MM.1S (cell line): ENCODE measurements at regions not wholly inside any gene's neighbourhood (a gene's known extent, or its start where the extent isn't known, plus 50 kb on each side); places are given as distances from the start of the nearest gene placed in this dataset.

Experiments
- DNase-seq: peaks from one replicate; pipeline ENCODE4 v3.0.0-alpha.2; 2015
- H2AFZ ChIP-seq: fragments of 300-600 bp; sonication (generic); 2 replicates; pipeline ENCODE4 v1.6.0; 2016; ENCODE audit warnings: antibody characterized with exemption, low read length
- H3F3A ChIP-seq: fragments of 300-600 bp; sonication (generic); 2 replicates; pipeline ENCODE4 v1.6.1; 2016; ENCODE audit warnings: mild to moderate bottlenecking, antibody characterized with exemption, low read length, moderate library complexity, mixed read lengths; ENCODE audit not compliant: insufficient read depth
- H3K27ac ChIP-seq: fragments of 300-600 bp; sonication (generic); 2 replicates; pipeline ENCODE4 v1.5.1; 2016; ENCODE audit warnings: mild to moderate bottlenecking, low read length
- H3K27me3 ChIP-seq: fragments of 300-600 bp; sonication (generic); replicated peaks from 2 replicates; pipeline ENCODE4 v1.6.0; 2016; ENCODE audit warnings: low read length; ENCODE audit not compliant: insufficient read depth
- H3K36me3 ChIP-seq: fragments of 300-600 bp; sonication (generic); replicated peaks from 2 replicates; pipeline ENCODE4 v1.6.1; 2016; ENCODE audit warnings: mild to moderate bottlenecking, low read length, mixed read lengths; ENCODE audit not compliant: insufficient read depth
- H3K4me1 ChIP-seq: fragments of 300-600 bp; sonication (generic); 2 replicates; pipeline ENCODE4 v1.6.1; 2016; ENCODE audit warnings: low read length, mixed read lengths
- H3K4me2 ChIP-seq: fragments of 300-600 bp; sonication (generic); 2 replicates; pipeline ENCODE4 v1.6.0; 2016; ENCODE audit warnings: low read depth, low read length
- H3K4me3 ChIP-seq: fragments of 300-600 bp; sonication (generic); 2 replicates; pipeline ENCODE4 v1.5.1; 2016; ENCODE audit warnings: low read length, mixed read lengths
- H3K79me2 ChIP-seq: fragments of 300-600 bp; sonication (generic); 2 replicates; pipeline ENCODE4 v1.6.1; 2016; ENCODE audit warnings: mixed run types, low read length, mixed read lengths
- H3K9ac ChIP-seq: fragments of 300-600 bp; sonication (generic); 2 replicates; pipeline ENCODE4 v1.6.1; 2016; ENCODE audit warnings: low read length, mixed read lengths
- H3K9me2 ChIP-seq: fragments of 300-600 bp; sonication (generic); replicated peaks from 2 replicates; pipeline ENCODE4 v1.6.1; 2016; ENCODE audit warnings: mild to moderate bottlenecking, low read length, mixed read lengths; ENCODE audit not compliant: insufficient read depth
- H3K9me3 ChIP-seq: fragments of 300-600 bp; sonication (generic); replicated peaks from 2 replicates; pipeline ENCODE4 v1.6.1; 2016; ENCODE audit warnings: mild to moderate bottlenecking, low read length, mixed read lengths; ENCODE audit not compliant: insufficient read depth
- H4K20me1 ChIP-seq: fragments of 300-600 bp; sonication (generic); 2 replicates; pipeline ENCODE4 v1.6.1; 2016; ENCODE audit warnings: mild to moderate bottlenecking, low read length, moderate library complexity, mixed read lengths; ENCODE audit not compliant: insufficient read depth
- CTCF ChIP-seq: fragments of 300-600 bp; sonication (generic); IDR thresholded peaks from 2 replicates; pipeline ENCODE4 v1.5.1; 2016; ENCODE audit warnings: antibody characterized with exemption, low read length, mixed read lengths
- EZH2 ChIP-seq: fragments of 300-600 bp; sonication (generic); optimal IDR thresholded peaks from 2 replicates; pipeline ENCODE3; 2017; ENCODE audit warnings: low read depth, mild to moderate bottlenecking, antibody characterized with exemption, low read length, mixed read lengths
- EZH2phosphoT487 ChIP-seq: fragments of 300-600 bp; sonication (generic); IDR thresholded peaks from 2 replicates; pipeline ENCODE4 v1.6.1; 2018; ENCODE audit warnings: antibody characterized with exemption, low read length

GRCh38 chr6:103983011-103983410 is 876.7 kb downstream of the HACE1 start:
- no peaks in the 10 kb centered on the region for H3K9me2 ChIP-seq
- H3F3A ChIP-seq, result no peaks in the 10 kb centered on the region
- TF ChIP-seq EZH2phosphoT487 (no peak), EZH2 (no peak), CTCF (no peak)
- H3K4me3 ChIP-seq, result no peak overlapping the region
- H3K27ac ChIP-seq, result no peak overlapping the region
- H4K20me1 ChIP-seq, result no peaks in the 10 kb centered on the region
- no peaks in the 10 kb centered on the region for H3K9me3 ChIP-seq
- H3K27me3 ChIP-seq, result no peaks in the 10 kb centered on the region
- no peaks in the 10 kb centered on the region for H3K79me2 ChIP-seq
- no peak overlapping the region for H2AFZ ChIP-seq
- H3K9ac ChIP-seq, result no peak overlapping the region
- no peaks in the 10 kb centered on the region for H3K4me1 ChIP-seq
- no peak for DNase-seq
- no peaks in the 10 kb centered on the region for H3K36me3 ChIP-seq
- no peak overlapping the region for H3K4me2 ChIP-seq

- Histone ChIP-seq H2AFZ (no peak overlapping the region), H3K27ac (no peak overlapping the region), H3K4me3 (no peak overlapping the region), H3K4me1 (no peaks in the 10 kb centered on the region), H3K9me3 (no peaks in the 10 kb centered on the region), H3F3A (no peaks in the 10 kb centered on the region), H3K9me2 (no peaks in the 10 kb centered on the region), H3K4me2 (no peak overlapping the region), H3K79me2 (no peaks in the 10 kb centered on the region), H3K9ac (no peak overlapping the region), H3K36me3 (no peaks in the 10 kb centered on the region), H4K20me1 (no peaks in the 10 kb centered on the region), H3K27me3 (no peaks in the 10 kb centered on the region)
- no peak for DNase-seq
- TF ChIP-seq EZH2phosphoT487, result no peak
- TF ChIP-seq EZH2, result no peak
- TF ChIP-seq CTCF, result no peak
Observed at GRCh38 chr6:103982574-103982973, 877.1 kb downstream of the HACE1 start.

GRCh38 chr6:103979308-103979707 is 880.4 kb downstream of the HACE1 start:
- H3K4me1 ChIP-seq, result no peaks in the 10 kb centered on the region
- H3K27me3 ChIP-seq, result no peaks in the 10 kb centered on the region
- no peaks in the 10 kb centered on the region for H4K20me1 ChIP-seq
- H3K9ac ChIP-seq, result no peak overlapping the region
- no peak overlapping the region for H3K27ac ChIP-seq
- H3K9me3 ChIP-seq, result no peaks in the 10 kb centered on the region
- no peak for DNase-seq
- H3K36me3 ChIP-seq, result no peaks in the 10 kb centered on the region
- no peak overlapping the region for H3K4me3 ChIP-seq
- H3K9me2 ChIP-seq, result no peaks in the 10 kb centered on the region
- TF ChIP-seq EZH2, result no peak
- H3K4me2 ChIP-seq, result no peak overlapping the region
- no peaks in the 10 kb centered on the region for H3K79me2 ChIP-seq
- H2AFZ ChIP-seq, result no peak overlapping the region
- no peaks in the 10 kb centered on the region for H3F3A ChIP-seq

- Histone ChIP-seq H3F3A (no peaks in the 10 kb centered on the region), H4K20me1 (no peaks in the 10 kb centered on the region), H3K9me3 (no peaks in the 10 kb centered on the region), H3K79me2 (no peaks in the 10 kb centered on the region), H3K9ac (no peak overlapping the region), H3K36me3 (no peaks in the 10 kb centered on the region), H3K9me2 (no peaks in the 10 kb centered on the region), H3K4me3 (no peak overlapping the region), H3K4me1 (no peaks in the 10 kb centered on the region), H3K4me2 (no peak overlapping the region), H2AFZ (no peak overlapping the region), H3K27me3 (no peaks in the 10 kb centered on the region), H3K27ac (no peak overlapping the region)
- TF ChIP-seq EZH2phosphoT487, result no peak
- no peak for TF ChIP-seq CTCF
- no peak for TF ChIP-seq EZH2
- DNase-seq, result no peak
Observed at GRCh38 chr6:103937389-103937788, 922.3 kb downstream of the HACE1 start.
